T-helper 1 cell treated with Interleukin-12 subunit alpha and Interleukin-12 subunit beta and Interleukin-4 antibody, amounts not matched to agents 30 ng/mL and 1 ng/mL, for 36 hours (primary cell): ENCODE measurements at regions not wholly inside any gene's neighbourhood (a gene's known extent, or its start where the extent isn't known, plus 50 kb on each side); places are given as distances from the start of the nearest gene placed in this dataset.
"Not testable (repeated sequence)": the region's sequence is repeated elsewhere in the genome, so short reads cannot be mapped to it uniquely, and the experiment has no call there.

Experiments
- intact Hi-C: fragments of 100-400 bp; cut with micrococcal nuclease; formaldehyde crosslinking; loops from one replicate; pipeline ENCODE4 v1.15.1; 2024

DNA sequence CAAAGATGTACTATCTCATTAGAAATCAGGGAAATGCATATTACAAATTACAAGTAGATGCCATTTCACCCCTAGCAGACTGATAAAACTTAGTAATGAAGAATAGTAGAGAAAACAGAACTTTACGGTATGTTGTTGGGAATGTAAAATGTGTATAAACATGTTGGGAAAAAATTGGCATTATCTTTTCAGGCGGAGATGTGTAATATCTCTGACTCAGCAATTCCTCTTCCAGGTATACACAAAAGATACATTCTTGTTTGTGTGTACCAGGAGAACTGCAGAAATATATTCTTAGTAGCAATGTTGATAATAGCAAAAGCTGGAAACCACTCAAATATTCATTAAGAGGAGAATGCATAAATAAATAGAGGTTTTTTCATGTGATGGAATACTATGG, 204.5 kb downstream of the LPIN1 start:
- intact Hi-C loops: no loop called here

- intact Hi-C loops: not testable (repeated sequence)
Measured at GRCh38 chr2:11951492-11951891, 205.1 kb downstream of the LPIN1 start.

GRCh38 chr2:11953258-11953657, 206.8 kb downstream of the LPIN1 start:
- intact Hi-C loops: no loop called here

DNA sequence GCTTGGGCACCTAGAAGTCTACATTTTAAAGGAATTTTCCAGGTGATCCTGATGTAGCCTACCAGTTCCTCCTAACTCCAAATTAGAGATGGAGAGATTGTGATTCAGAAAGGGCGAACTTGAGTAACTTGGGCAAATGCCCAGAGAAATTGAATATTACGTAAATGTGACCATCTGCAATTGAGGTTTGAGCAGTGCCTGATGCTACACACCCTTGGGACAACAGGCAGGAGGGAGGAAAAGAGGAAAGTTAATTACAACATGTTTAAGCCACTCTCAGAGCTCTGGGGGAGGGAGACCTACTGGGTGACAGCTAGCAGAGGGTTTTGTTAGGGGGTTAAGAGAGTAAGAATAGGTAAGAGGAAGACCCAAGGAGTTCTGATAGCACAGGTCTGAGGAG, 208.9 kb downstream of the LPIN1 start:
- intact Hi-C loops: no loop called here

GRCh38 chr2:11955884-11956291, 209.5 kb downstream of the LPIN1 start:
- intact Hi-C loops: no loop called here

GRCh38 chr2:11962707-11963328, 216.4 kb downstream of the LPIN1 start:
- intact Hi-C loops: no loop called here

- intact Hi-C loops: no loop called here
Measured at GRCh38 chr2:11963966-11964365, 217.5 kb downstream of the LPIN1 start.

DNA sequence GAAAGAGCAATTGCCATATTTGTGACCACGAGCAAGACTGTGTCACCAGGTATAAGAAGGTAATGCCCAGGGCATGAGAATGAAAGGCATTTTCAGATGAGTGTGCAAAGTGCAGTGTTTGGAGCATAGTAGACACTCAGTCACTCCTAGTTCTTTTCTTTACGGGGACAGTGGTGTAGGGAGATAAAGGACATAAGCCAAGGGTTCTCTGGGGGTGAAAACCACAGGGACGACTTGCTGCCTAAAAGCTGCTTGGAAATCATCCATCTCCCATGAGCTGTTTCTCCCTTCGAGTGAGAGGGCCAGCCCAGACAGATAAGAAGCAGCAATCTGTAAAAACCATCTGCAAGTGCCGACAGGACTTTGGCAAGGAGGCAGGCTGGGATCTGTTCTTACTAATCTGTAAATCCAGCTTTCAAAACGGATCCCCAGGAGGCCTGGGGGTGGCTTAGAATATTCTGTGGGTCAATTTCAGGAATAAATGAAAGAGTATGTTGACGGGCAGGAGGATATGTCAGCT, 221.6 kb downstream of the LPIN1 start:
- intact Hi-C loops: no loop called here

- intact Hi-C loops: no loop called here
Measured at GRCh38 chr2:11968521-11968920, 222.1 kb downstream of the LPIN1 start.

- intact Hi-C loops: no loop called here
Measured at GRCh38 chr2:11969774-11970173, 223.3 kb downstream of the LPIN1 start.

DNA sequence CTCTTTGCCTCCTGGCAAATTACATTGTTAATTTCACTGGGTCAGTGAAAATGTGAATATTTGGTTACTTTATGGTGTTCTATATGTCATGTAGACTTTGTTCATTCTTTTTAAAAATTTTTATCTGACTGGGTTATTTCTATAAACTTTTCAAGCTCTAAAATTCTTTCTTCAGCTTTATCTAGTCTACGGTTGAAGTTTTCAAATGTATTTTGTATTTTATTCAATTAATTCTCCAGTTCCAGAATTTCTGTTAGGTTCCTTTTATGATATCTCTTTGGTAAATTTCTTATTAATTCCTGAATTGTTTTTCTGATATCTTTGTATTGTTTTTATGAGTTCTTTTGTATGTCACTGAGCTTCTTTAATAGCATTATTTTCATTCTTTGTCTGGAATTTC, 228.1 kb downstream of the LPIN1 start:
- intact Hi-C loops: no loop called here

GRCh38 chr2:11975373-11975772, 228.9 kb downstream of the LPIN1 start:
- intact Hi-C loops: no loop called here

- intact Hi-C loops: no loop called here
Measured at GRCh38 chr2:11976073-11976472, 229.6 kb downstream of the LPIN1 start.

DNA sequence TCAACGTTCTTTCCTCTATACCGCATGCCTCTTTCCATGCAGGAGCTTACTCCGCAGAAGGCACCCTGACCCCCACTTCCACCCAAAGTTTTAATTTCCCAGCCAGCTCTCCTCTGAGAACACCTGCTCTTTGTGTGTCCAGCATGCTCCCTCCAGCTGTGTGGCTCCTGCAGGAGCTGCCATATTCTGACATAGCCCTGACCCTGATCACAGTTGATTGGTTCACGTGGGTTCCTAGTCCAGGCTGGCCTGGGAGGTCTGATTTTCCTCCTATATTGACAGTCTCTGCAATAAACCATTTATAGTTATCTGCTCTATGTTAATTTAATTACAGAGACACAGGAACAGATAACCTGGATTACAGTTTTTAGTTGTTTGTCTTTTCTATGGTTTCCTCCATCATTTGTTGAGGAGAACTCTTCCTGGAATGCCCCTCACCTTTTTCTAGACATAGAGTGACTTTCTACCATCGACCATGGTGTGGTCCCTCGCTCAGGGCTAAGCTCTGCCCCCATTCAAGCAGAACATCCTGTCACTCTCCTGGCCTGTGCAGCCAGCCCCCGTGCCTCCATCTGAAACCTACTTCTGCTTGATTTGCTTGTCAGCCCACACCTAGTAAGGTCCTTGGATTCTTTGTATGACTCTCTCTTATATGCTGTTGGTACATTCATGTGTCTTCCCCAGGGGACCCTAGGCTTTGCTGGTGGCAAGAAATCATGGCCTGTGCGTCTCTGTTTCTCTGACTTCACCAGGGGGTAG, 231.5 kb downstream of the LPIN1 start:
- intact Hi-C loops: no loop called here

DNA sequence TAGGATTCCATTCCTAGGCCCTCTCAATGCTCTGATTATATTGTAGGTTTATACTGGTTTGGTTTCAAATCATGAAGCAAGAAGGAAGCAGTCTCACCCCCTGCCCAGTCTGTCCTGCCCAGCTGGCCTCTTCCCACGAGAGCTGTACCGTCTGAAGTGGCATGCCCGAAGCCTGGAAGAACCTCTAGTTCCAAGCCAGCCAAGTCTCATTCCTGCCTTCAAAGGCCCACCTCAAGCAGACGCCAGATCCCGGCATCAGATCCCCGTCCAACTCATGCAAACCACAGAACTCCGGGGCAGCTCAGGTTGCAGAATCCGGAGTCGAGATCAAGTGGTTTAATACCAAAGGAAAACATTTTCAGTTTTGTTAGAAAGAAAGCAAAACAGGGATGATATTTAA, 234.4 kb downstream of the LPIN1 start:
- intact Hi-C loops: no loop called here

GRCh38 chr2:11983401-11983800, 237.0 kb downstream of the LPIN1 start:
- intact Hi-C loops: no loop called here

GRCh38 chr2:11983870-11984269, 237.4 kb downstream of the LPIN1 start:
- intact Hi-C loops: no loop called here

- intact Hi-C loops: no loop called here
Measured at GRCh38 chr2:11984316-11985158, 238.1 kb downstream of the LPIN1 start.

- intact Hi-C loops: no loop called here
Measured at GRCh38 chr2:11985817-11986566, 239.6 kb downstream of the LPIN1 start.

- intact Hi-C loops: no loop called here
Measured at GRCh38 chr2:11987151-11987550, 240.7 kb downstream of the LPIN1 start.

GRCh38 chr2:11988691-11989353, 242.4 kb downstream of the LPIN1 start:
- intact Hi-C loops: no loop called here
